Ishikawa (cell line): ENCODE measurements at regions not wholly inside any gene's neighbourhood (a gene's known extent, or its start where the extent isn't known, plus 50 kb on each side); places are given as distances from the start of the nearest gene placed in this dataset.

ENCODE experiments used
- CEBPB ChIP-seq: IDR thresholded peaks from 2 replicates; pipeline ENCODE4 v1.6.1; 2012
- CREB1 ChIP-seq: IDR thresholded peaks from 2 replicates; pipeline ENCODE4 v1.6.1; 2012; ENCODE audit warnings: low read depth
- EGR1 ChIP-seq: IDR thresholded peaks from 2 replicates; pipeline ENCODE4 v1.6.1; 2012
- EP300 ChIP-seq: IDR thresholded peaks from 2 replicates; pipeline ENCODE4 v1.6.1; 2012; ENCODE audit warnings: borderline replicate concordance
- FOXM1 ChIP-seq: IDR thresholded peaks from 2 replicates; pipeline ENCODE4 v1.6.1; 2012; ENCODE audit warnings: low read depth, borderline replicate concordance
- NFIC ChIP-seq: IDR thresholded peaks from 2 replicates; pipeline ENCODE4 v1.6.1; 2012
- RAD21 ChIP-seq: IDR thresholded peaks from 2 replicates; pipeline ENCODE4 v1.6.1; 2012; ENCODE audit warnings: low read depth
- TAF1 ChIP-seq: IDR thresholded peaks from 2 replicates; pipeline ENCODE4 v1.6.1; 2012; ENCODE audit warnings: low read depth, mild to moderate bottlenecking
- TCF12 ChIP-seq: IDR thresholded peaks from 2 replicates; pipeline ENCODE4 v1.6.1; 2012; ENCODE audit warnings: low read depth
- TEAD4 ChIP-seq: IDR thresholded peaks from 2 replicates; pipeline ENCODE4 v1.6.1; 2012
- USF1 ChIP-seq: IDR thresholded peaks from 2 replicates; pipeline ENCODE4 v1.6.1; 2012
- YY1 ChIP-seq: IDR thresholded peaks from 2 replicates; pipeline ENCODE4 v1.6.1; 2012; ENCODE audit warnings: low read depth
- ZBTB7A ChIP-seq: IDR thresholded peaks from 2 replicates; pipeline ENCODE4 v1.6.1; 2012; ENCODE audit warnings: low read depth
- TF ChIP-seq, protein P1 (sequence below): IDR thresholded peaks from 2 replicates; pipeline ENCODE4 v1.6.1; 2012
- TF ChIP-seq, protein P2 (sequence below): IDR thresholded peaks from 2 replicates; pipeline ENCODE4 v1.6.1; 2012; ENCODE audit warnings: low read depth, mild to moderate bottlenecking

GRCh38 chr2:217733461-217733860, 269.3 kb downstream of the TNS1 start:
- no peak for TF ChIP-seq YY1
- TF ChIP-seq TCF12, result no peak
- no peak for TF ChIP-seq EP300
- TF ChIP-seq NFIC, result no peak

DNA sequence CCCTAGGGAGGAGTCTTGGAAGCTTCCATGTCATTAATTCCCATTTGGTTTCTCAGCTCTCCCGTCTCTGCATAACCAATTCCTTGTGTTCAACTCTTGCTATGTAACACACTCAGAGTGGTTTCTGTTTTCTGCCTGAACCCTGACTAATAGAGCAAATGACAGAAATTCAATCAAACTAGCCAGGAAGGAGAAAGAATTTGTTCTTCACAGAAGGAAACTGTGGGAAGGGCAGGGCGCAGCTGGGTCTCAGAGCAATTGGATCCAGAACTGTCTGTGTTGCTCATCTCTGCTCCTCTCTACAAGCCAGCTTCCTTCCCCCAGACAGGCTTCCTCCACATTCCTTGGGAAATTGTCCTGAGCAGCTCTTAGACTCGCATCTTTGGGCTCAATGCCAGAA, 269.8 kb downstream of the TNS1 start:
- TF ChIP-seq RAD21, result no peak
- TF ChIP-seq EP300, result no peak
- TF ChIP-seq USF1, result no peak
- TF ChIP-seq ZBTB7A, result no peak
- TF ChIP-seq FOXM1, result no peak
- TF ChIP-seq, protein P1, sequence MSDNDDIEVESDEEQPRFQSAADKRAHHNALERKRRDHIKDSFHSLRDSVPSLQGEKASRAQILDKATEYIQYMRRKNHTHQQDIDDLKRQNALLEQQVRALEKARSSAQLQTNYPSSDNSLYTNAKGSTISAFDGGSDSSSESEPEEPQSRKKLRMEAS, result no peak
- TF ChIP-seq EGR1, result no peak
- TF ChIP-seq TCF12, result no peak
- TF ChIP-seq CEBPB, result no peak
- TF ChIP-seq TAF1, result no peak

GRCh38 chr2:217731805-217732204, 271.0 kb downstream of the TNS1 start:
- TF ChIP-seq TCF12, result no peak
- no peak for TF ChIP-seq TAF1

DNA sequence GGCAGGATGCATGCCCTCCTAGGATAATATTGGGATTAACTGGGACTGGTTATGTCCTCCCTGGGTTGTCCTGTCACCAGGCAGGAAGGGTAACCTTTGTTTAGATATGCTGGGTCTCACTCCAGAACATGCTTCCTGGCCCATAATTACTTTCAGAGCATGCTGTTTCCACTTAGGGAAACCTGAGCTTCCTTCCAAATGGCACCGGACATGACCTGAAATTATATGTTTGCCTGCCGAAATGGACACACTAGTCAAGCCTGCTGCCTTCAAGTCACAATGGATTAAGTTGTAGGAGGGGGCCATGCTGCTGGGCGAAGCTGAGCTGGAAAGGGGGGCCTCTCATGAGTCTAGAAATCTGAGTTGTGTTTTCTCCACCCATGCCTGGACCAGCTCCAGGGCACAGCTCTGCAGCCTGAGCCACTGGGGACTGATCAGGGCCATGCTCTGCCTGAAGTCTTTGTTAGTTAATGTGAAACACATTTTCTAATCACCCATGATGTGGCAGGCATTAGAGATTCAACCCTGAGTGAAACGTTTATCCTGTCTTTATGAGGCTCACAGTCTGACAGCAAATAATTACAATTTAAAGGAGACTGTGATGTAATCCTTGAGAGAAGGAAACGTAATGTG, 273.3 kb downstream of the TNS1 start:
- no peak for TF ChIP-seq EP300
- TF ChIP-seq YY1, result no peak
- TF ChIP-seq NFIC, result no peak
- no peak for TF ChIP-seq ZBTB7A

GRCh38 chr2:217727801-217728200, 275.0 kb downstream of the TNS1 start:
- TF ChIP-seq TAF1 (no peak), EP300 (no peak), YY1 (no peak), CREB1 (no peak), ZBTB7A (no peak), RAD21 (no peak), TCF12 (no peak), EGR1 (no peak), FOXM1 (no peak), CEBPB (no peak), NFIC (no peak), USF1 (no peak), TEAD4 (no peak)
- TF ChIP-seq, protein P2, sequence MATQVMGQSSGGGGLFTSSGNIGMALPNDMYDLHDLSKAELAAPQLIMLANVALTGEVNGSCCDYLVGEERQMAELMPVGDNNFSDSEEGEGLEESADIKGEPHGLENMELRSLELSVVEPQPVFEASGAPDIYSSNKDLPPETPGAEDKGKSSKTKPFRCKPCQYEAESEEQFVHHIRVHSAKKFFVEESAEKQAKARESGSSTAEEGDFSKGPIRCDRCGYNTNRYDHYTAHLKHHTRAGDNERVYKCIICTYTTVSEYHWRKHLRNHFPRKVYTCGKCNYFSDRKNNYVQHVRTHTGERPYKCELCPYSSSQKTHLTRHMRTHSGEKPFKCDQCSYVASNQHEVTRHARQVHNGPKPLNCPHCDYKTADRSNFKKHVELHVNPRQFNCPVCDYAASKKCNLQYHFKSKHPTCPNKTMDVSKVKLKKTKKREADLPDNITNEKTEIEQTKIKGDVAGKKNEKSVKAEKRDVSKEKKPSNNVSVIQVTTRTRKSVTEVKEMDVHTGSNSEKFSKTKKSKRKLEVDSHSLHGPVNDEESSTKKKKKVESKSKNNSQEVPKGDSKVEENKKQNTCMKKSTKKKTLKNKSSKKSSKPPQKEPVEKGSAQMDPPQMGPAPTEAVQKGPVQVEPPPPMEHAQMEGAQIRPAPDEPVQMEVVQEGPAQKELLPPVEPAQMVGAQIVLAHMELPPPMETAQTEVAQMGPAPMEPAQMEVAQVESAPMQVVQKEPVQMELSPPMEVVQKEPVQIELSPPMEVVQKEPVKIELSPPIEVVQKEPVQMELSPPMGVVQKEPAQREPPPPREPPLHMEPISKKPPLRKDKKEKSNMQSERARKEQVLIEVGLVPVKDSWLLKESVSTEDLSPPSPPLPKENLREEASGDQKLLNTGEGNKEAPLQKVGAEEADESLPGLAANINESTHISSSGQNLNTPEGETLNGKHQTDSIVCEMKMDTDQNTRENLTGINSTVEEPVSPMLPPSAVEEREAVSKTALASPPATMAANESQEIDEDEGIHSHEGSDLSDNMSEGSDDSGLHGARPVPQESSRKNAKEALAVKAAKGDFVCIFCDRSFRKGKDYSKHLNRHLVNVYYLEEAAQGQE, result no peak

GRCh38 chr2:217725409-217725808, 277.4 kb downstream of the TNS1 start:
- TF ChIP-seq EGR1 (no peak), NFIC (no peak), TEAD4 (no peak), CEBPB (no peak)

DNA sequence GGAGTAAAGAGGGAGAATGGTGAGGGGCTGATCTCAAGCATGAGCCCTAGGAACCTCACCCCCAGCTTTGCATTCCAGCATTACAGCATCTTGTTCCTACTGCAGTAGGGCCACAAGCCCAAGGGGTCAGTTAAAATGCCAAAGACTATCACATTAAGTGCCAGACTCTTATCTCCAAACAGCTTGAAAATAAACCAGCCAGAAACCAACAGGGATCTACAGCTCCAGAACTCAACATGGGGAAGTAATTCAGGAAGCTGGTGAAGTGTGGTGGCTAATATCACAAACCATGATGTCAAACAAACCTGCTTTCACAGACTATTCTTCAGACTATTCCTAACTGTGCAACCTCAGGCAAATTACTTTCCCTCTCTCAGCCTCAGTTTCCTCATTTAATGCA, 278.3 kb downstream of the TNS1 start:
- no peak for TF ChIP-seq EP300
- no peak for TF ChIP-seq TEAD4
- no peak for TF ChIP-seq TAF1

GRCh38 chr2:217723981-217724380, 278.8 kb downstream of the TNS1 start:
- TF ChIP-seq, protein P1, result no peak
- TF ChIP-seq USF1 (no peak), CREB1 (no peak)
- TF ChIP-seq, protein P2, result no peak
